AG04450 (cell line): ENCODE measurements at regions not wholly inside any gene's neighbourhood (a gene's known extent, or its start where the extent isn't known, plus 50 kb on each side); places are given as distances from the start of the nearest gene placed in this dataset.

Experiments used
- CTCF ChIA-PET: fragments of 300-600, 350-600 bp; formaldehyde crosslinking; extraction: SDS; loops from one replicate; lab custom pipeline; 2022; ENCODE audit warnings: antibody characterized with exemption, inconsistent platforms; lab: Charles Lee
- POLR2A ChIA-PET: fragments of 350-600 bp; formaldehyde crosslinking; extraction: SDS; loops from one replicate; lab custom pipeline; 2021; ENCODE audit warnings: antibody characterized with exemption, inconsistent platforms; lab: Yijun Ruan, JAX
- DNase-seq: peaks from one replicate; pipeline ENCODE4 v3.0.0-alpha.2; 2011; ENCODE audit warnings: low read depth, low spot score
- H3K27ac ChIP-seq: one replicate; pipeline ENCODE4 v1.5.1; 2012; ENCODE audit warnings: low read depth, low read length, control low read depth
- H3K27me3 ChIP-seq: one replicate; pipeline ENCODE4 v1.6.0; 2012; ENCODE audit warnings: low read length; ENCODE audit not compliant: control insufficient read depth, insufficient read depth
- H3K4me3 ChIP-seq: 2 replicates; pipeline ENCODE4 v1.5.1; 2011; ENCODE audit warnings: mild to moderate bottlenecking, low read depth, low read length, control low read depth
- H3K9me3 ChIP-seq: 2 replicates; pipeline ENCODE4 v1.5.1; 2012; ENCODE audit warnings: low read length; ENCODE audit not compliant: control insufficient read depth, insufficient read depth
- TF ChIP-seq, protein P1 (sequence below): IDR thresholded peaks from 2 replicates; pipeline ENCODE4 v1.5.1; 2011; ENCODE audit warnings: low read depth, low read length, control low read depth, inconsistent platforms

DNA sequence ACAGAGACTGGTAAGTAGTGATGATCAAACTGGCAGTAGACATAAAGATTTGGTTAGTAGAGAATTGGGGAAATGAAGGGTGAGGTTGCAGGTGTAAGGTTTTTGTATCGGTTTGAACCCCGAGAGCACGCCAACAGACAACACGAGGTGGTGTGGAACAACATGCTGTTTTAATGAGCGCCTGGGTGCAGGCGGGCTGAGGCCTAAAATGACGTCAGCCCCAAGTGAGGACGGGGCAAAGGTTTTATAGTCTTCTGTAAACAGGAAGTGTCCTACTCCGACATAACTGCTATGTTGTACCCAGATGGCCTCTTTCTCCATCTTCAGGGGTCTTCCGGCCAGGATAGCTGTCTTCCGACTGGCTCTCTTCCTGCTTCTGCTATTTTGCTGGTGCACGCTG lies 178.8 kb downstream of the HHIPL2 start:
- Histone ChIP-seq H3K4me3 (no peak overlapping the region), H3K27ac (peak overlapping the region; percentile 99), H3K9me3 (no peaks in the 10 kb centered on the region), H3K27me3 (no peaks in the 10 kb centered on the region)
- TF ChIP-seq, protein P1, sequence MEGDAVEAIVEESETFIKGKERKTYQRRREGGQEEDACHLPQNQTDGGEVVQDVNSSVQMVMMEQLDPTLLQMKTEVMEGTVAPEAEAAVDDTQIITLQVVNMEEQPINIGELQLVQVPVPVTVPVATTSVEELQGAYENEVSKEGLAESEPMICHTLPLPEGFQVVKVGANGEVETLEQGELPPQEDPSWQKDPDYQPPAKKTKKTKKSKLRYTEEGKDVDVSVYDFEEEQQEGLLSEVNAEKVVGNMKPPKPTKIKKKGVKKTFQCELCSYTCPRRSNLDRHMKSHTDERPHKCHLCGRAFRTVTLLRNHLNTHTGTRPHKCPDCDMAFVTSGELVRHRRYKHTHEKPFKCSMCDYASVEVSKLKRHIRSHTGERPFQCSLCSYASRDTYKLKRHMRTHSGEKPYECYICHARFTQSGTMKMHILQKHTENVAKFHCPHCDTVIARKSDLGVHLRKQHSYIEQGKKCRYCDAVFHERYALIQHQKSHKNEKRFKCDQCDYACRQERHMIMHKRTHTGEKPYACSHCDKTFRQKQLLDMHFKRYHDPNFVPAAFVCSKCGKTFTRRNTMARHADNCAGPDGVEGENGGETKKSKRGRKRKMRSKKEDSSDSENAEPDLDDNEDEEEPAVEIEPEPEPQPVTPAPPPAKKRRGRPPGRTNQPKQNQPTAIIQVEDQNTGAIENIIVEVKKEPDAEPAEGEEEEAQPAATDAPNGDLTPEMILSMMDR, result no peak
- ChIA-PET POLR2A (no interaction called here), CTCF (no interaction called here)
- DNase-seq, result no peak

DNA sequence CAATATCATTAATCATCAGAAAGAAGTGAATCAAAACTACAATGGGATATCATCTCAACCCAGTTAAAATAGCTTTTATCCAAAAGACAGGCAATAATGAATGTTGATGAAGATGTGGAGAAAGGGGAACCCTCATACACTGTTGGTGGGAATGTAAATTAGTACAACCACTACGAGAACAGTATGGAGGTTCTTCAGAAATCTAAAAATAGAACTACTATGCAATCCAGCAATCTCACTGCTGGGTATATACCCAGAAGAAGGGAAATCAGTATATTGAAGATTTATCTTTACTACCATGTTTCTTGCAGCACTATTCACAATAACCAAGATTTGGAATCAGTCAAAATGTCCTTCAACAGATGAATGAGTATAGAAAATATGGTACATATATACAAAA lies 189.8 kb downstream of the HHIPL2 start:
- TF ChIP-seq, protein P1, result no peak
- DNase-seq, result no peak
- ChIA-PET CTCF (no interaction called here), POLR2A (no interaction called here)
- H3K27me3 ChIP-seq, result no peaks in the 10 kb centered on the region
- H3K4me3 ChIP-seq, result no peak overlapping the region
- H3K9me3 ChIP-seq, result no peaks in the 10 kb centered on the region; the same call in 1 of the 2 replicates
- H3K27ac ChIP-seq, result no peak overlapping the region

DNA sequence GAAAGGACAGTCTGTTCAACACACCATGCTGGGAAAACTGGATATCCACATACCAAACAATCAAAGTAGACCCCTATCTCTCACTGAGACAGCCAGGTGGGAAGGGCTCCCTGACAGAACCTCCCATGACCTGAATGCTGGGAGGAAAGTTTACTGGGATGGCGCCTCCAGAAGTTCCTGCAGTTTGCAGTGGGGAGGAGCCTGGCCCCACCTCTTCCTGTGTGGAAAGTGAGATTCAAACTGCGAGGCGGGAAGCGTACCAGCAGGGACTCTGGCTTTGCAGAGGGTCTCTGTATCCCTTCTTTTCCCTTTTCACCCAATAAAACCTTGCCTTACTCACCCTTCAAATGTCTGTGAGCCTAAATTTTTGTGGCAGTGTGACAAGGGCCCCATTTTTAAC lies 190.7 kb downstream of the HHIPL2 start:
- Histone ChIP-seq H3K4me3 (no peak overlapping the region), H3K27me3 (no peaks in the 10 kb centered on the region), H3K27ac (no peak overlapping the region), H3K9me3 (no peaks in the 10 kb centered on the region; the same call in 1 of the 2 replicates)
- POLR2A ChIA-PET, result no interaction called here
- DNase-seq, result no peak
- CTCF ChIA-PET, result no interaction called here
- TF ChIP-seq, protein P1, result no peak

DNA sequence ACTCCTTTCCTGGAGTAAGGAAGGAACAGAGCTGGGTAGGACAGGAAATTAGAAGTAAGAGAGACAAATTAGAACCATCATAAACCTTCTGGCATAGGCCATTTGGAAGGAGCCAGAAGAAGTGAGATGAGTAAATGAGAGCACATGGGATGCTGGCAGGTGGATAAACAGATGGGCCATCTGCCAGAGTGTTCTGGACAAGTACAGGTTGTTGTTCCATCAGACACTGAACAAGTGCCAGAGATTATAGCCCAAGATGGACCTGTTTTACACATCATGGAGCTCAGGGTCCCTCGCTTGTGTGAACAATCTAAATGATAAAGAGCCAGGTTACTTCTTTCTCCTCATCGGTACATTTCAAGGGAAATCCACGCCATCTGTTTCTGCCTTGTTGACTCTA lies 200.3 kb downstream of the HHIPL2 start:
- DNase-seq, result no peak

DNA sequence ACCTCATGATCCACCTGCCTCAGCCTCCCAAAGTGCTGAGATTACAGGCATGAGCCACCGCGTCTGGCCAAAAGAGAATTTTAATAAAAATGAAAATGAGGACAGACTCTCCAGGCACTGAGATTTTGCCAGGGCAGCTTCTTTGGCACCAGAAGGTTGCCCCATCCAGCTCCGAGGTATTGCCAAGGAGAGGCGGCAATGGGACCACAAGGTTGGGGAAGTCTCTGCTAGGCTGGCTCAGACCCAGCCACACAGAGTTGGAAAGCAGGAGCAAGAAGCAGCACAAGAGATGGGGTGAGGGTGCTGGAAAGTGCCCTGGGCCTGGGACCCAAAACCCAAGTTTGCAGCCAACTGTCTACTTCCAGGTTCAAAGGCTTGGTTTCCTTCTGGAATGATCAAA lies 200.9 kb downstream of the HHIPL2 start:
- Histone ChIP-seq H3K9me3 (no peaks in the 10 kb centered on the region), H3K27me3 (no peaks in the 10 kb centered on the region), H3K27ac (no peak overlapping the region), H3K4me3 (no peak overlapping the region)
- ChIA-PET CTCF (no interaction called here), POLR2A (no interaction called here)
- no peak for DNase-seq
- TF ChIP-seq, protein P1, result no peak

More for the DNA sequence above, 200.3 kb downstream of the HHIPL2 start:
- H3K4me3 ChIP-seq, result no peak overlapping the region
- POLR2A ChIA-PET, result no interaction called here
- no peaks in the 10 kb centered on the region for H3K9me3 ChIP-seq
- CTCF ChIA-PET, result no interaction called here
- TF ChIP-seq, protein P1, result no peak
- H3K27ac ChIP-seq, result no peak overlapping the region
- H3K27me3 ChIP-seq, result no peaks in the 10 kb centered on the region
